ENCODE measurements at regions not wholly inside any gene's neighbourhood (a gene's known extent, or its start where the extent isn't known, plus 50 kb on each side); places are given as distances from the start of the nearest gene placed in this dataset.

DNA sequence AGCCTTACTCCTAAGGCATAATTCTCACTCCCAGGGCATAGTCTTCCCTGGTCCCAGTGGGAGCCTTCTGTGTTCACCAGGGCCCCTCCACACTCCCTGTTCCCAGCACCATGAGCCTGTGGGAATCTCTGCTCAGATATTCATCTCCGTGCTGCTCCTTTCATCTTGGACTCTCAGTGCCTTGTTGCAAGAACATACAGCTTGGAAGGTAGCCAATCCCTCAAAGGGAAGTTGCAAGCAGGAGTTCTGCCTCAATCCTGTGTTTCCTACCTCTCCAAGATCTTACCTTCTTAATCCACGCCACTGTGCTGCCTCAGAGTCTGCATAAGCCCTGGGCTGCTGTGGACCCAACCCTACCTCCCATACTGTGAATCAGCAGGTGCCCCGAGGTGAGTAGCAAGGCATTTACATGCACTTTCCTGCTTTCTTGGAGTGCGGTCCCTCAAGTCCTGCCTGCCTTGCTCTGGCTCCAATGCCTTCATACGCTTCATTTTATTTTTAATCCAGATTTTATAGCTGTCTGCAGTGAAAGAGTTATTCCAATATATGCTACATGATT is 413.8 kb upstream of the RAB6C start:
- TF ChIP-seq POLR2A (IDR thresholded peaks at IDR 0.05), result no peak
- TF ChIP-seq, protein P1, sequence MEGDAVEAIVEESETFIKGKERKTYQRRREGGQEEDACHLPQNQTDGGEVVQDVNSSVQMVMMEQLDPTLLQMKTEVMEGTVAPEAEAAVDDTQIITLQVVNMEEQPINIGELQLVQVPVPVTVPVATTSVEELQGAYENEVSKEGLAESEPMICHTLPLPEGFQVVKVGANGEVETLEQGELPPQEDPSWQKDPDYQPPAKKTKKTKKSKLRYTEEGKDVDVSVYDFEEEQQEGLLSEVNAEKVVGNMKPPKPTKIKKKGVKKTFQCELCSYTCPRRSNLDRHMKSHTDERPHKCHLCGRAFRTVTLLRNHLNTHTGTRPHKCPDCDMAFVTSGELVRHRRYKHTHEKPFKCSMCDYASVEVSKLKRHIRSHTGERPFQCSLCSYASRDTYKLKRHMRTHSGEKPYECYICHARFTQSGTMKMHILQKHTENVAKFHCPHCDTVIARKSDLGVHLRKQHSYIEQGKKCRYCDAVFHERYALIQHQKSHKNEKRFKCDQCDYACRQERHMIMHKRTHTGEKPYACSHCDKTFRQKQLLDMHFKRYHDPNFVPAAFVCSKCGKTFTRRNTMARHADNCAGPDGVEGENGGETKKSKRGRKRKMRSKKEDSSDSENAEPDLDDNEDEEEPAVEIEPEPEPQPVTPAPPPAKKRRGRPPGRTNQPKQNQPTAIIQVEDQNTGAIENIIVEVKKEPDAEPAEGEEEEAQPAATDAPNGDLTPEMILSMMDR (IDR thresholded peaks at IDR 0.05), result no peak

Data from ovary (tissue), 3 donors.